Activated CD4-positive, alpha-beta T cell treated with anti-CD3 and anti-CD28 coated beads for 36 hours (primary cell): ENCODE measurements at regions not wholly inside any gene's neighbourhood (a gene's known extent, or its start where the extent isn't known, plus 50 kb on each side); places are given as distances from the start of the nearest gene placed in this dataset.

Source experiments
- ATAC-seq: fragments of 200-7000 bp; cut with Tn5 transposase; one replicate; pipeline ENCODE4 v1.10.0; 2021; ENCODE audit warnings: mild to moderate bottlenecking, moderate library complexity
- CTCF ChIA-PET: fragments of 350-600 bp; sonication (Branson Sonifier 250); formaldehyde crosslinking; loops from one replicate; lab custom pipeline; 2021; ENCODE audit warnings: antibody characterized with exemption; lab: Charles Lee
- POLR2A ChIA-PET: fragments of 350-600 bp; sonication (Branson Sonifier 250); formaldehyde crosslinking; loops from one replicate; lab custom pipeline; 2021; ENCODE audit warnings: antibody characterized with exemption, inconsistent platforms; lab: Charles Lee
- DNase-seq: peaks from one replicate; pipeline ENCODE4 v3.0.0-alpha.2; 2020
- H3K27ac Mint-ChIP-seq: one replicate; pipeline ENCODE4 v1.8.0; 2021; ENCODE audit warnings: mixed read lengths
- H3K27me3 Mint-ChIP-seq: one replicate; pipeline ENCODE4 v1.8.0; 2021; ENCODE audit warnings: mixed read lengths
- H3K36me3 Mint-ChIP-seq: one replicate; pipeline ENCODE4 v1.8.0; 2021; ENCODE audit warnings: low read depth, mixed read lengths
- H3K4me1 Mint-ChIP-seq: one replicate; pipeline ENCODE4 v1.8.0; 2021; ENCODE audit warnings: mixed read lengths
- H3K4me3 Mint-ChIP-seq: one replicate; pipeline ENCODE4 v1.8.0; 2021; ENCODE audit warnings: mild to moderate bottlenecking, moderate library complexity, mixed read lengths
- H3K9me3 Mint-ChIP-seq: one replicate; pipeline ENCODE4 v1.8.0; 2021; ENCODE audit warnings: low read depth, mixed read lengths
- intact Hi-C, 2 experiments: fragments of 100-400 bp; cut with DNase I in 1 of 2; cut with micrococcal nuclease in 1 of 2; formaldehyde crosslinking; loops; one replicate each; pipeline versions ENCODE4 v1.14.2 to v1.15.1; 2022 to 2024; cut with DNase I, micrococcal nuclease

DNA sequence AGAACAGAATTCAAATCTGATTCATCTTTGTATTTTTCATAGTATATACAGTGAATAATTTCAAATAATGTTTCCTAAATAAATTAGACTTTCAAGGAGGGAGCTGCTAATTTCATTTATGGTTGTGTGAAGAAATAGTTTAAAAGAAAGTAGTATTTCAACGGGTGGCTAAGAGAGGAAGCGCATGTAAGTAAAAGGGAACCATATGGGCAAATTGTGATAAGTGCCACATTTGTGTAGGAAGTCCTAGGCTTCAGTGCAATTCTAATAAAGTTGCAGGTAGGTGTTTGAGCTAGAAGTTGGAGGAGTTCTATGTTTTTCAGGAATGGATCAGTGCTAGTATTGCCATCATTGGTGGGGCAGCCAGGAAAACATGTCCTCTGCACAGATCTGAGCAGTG is 178.8 kb upstream of the PRDM1 start:
- Mint-ChIP-seq H3K27ac (no peak overlapping the region), H3K36me3 (no peaks in the 10 kb centered on the region), H3K4me3 (no peak overlapping the region), H3K4me1 (no peaks in the 10 kb centered on the region), H3K27me3 (no peaks in the 10 kb centered on the region), H3K9me3 (no peaks in the 10 kb centered on the region)
- ChIA-PET POLR2A (no interaction called here), CTCF (no interaction called here)
- intact Hi-C loops: no loop called here
- DNase-seq (no peak), ATAC-seq (no peak)

DNA sequence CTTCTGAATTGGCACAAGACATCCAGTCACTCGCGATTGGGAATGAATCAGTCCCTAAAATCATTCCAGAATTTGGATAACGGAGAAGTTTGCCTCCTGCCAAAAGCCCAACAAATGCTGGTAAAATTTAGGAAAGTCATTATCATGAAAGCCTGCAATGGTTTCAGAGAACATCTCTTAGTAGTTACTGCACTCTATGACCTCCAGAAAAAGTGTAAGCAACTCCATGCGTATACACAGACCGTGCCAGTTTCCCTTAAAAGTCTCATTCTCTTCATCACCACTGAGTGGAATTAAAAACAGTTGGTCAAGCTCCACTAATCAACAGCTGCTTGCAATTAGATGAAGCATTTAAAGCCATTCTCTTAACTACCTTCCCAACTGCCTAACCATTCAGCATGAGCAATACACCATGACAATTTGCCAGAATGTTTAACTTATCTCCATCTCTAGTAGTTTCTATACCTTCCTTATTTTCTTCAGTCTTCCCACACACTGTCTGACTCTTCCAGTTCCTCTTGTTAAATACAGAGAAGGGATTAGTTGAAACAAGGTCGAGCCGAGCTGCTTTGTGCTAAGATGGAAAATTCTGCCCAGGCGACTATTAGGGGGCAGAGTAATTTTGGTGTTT is 183.6 kb upstream of the PRDM1 start:
- ChIA-PET CTCF (no interaction called here), POLR2A (no interaction called here)
- Mint-ChIP-seq H3K27ac (no peak overlapping the region), H3K36me3 (peaks cover 2% of the 10 kb centered on the region), H3K4me1 (peaks cover 24% of the 10 kb centered on the region), H3K27me3 (peaks cover 4% of the 10 kb centered on the region), H3K9me3 (no peaks in the 10 kb centered on the region), H3K4me3 (no peak overlapping the region)
- intact Hi-C loops: loop anchor here in 1 of 2 experiments (5.0 kb wide), 1 partner anchor 195 kb away; no protein-coding TSS in a partner anchor
- DNase-seq (no peak), ATAC-seq (no peak)

DNA sequence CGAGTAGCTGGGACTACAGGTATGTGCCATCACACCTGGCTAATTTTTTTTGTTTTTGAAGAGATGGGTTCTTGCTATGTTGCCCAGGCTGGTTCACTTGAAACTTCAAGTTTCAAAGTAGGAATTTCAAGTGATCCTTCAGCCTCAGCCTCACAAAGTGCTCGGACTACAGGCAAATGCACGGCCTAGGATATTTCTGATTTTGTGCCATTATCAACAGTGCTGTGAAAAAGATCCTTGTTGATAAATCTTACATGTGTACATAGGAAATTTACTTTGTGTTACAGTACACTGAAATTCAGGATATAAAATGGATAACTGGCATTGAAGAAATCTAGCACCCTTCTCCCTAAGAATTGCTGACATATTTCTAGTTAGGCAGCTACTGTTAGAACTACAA is 184.6 kb upstream of the PRDM1 start:
- Mint-ChIP-seq H3K4me1 (peaks cover 24% of the 10 kb centered on the region), H3K4me3 (no peak overlapping the region), H3K36me3 (peaks cover 2% of the 10 kb centered on the region), H3K27me3 (peaks cover 4% of the 10 kb centered on the region), H3K27ac (peak overlapping the region; percentile 32), H3K9me3 (no peaks in the 10 kb centered on the region)
- intact Hi-C loops: loop anchor here in 1 of 2 experiments (2.0 to 5.0 kb wide), 2 partner anchors 196 to 255 kb away; no protein-coding TSS in a partner anchor
- no peak for ATAC-seq
- DNase-seq: no peak
- ChIA-PET CTCF (interaction anchor here (1.1 to 1.4 kb wide), 2 partner anchors 22 to 91 kb away, joined by 3 to 4 read pairs; no protein-coding TSS in a partner anchor), POLR2A (no interaction called here)

DNA sequence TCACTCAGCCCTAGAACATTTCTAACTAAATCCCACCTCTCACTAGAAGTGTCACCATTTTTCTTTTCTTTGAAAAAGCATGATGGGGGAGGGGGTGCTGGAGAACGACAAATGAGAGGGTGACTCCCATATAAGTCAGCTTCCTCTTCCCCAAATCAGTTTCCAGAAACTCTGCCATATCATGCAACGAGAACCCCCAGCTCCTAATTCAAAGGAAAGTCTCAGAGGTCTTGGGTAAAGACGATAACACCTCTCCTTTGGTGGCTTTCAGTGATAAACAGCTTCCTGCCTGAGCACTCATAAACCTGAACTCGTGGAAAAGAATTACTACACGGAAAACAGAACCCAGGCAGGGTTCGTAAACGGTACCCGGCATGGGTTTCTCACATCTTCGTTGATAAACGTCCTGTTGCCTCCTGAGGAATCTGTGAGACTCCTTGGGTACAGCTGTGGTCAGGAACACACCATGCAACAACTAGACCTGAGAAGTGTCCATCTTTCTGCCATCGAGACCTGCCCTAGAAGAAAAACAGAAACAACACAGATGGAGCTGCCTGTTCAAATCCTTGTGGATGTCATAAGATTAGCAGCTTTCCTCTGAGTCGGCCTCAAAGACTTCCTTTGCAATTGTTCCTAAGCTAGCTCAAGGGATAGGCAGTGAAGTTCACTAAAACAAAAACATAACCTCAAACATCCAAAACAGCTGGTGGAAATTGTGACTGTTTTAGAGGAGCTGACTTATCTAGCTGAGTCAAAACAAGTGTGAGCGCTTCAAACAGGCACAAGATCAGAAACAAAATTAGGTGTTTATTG is 185.8 kb upstream of the PRDM1 start:
- ChIA-PET CTCF (interaction anchor here (0.5 to 1.6 kb wide), 10 partner anchors 19 to 348 kb away, joined by 3 to 11 read pairs (median 3); no protein-coding TSS in a partner anchor), POLR2A (interaction anchor here (0.8 to 1.3 kb wide), 5 partner anchors 16 to 199 kb away, joined by 4 to 11 read pairs (median 7); no protein-coding TSS in a partner anchor)
- peak; percentile 67 for ATAC-seq
- Mint-ChIP-seq H3K4me3 (peak overlapping the region; percentile 51), H3K9me3 (no peaks in the 10 kb centered on the region), H3K27me3 (peaks cover 4% of the 10 kb centered on the region), H3K4me1 (peaks cover 24% of the 10 kb centered on the region), H3K27ac (peak overlapping the region; percentile 86), H3K36me3 (peaks cover 2% of the 10 kb centered on the region)
- DNase-seq: peak; percentile 36
- intact Hi-C loops: loop anchor here (1.0 to 5.0 kb wide), 7 partner anchors 20 to 264 kb away; no protein-coding TSS in a partner anchor

DNA sequence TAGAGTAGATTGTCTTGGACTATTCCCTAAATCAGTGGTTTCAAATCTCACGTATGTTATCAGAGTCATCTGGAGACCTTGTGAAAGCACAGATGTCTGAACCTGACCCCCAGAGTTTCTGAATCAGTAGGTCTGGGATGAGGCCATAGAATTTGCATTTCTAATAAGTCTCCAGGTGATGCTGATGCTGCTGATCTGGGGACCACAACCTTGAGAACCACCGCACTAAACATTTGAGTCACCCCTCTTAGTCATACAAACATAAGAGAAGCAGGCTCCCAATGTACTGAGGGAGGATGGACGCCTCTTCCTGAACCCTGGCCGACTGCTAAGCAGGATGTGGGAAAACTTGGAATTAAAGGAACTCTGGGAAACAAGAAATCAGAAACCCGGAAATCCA is 187.8 kb upstream of the PRDM1 start:
- H3K9me3 Mint-ChIP-seq: no peaks in the 10 kb centered on the region
- peak; percentile 43 for DNase-seq
- H3K27me3 Mint-ChIP-seq: peaks cover 4% of the 10 kb centered on the region
- ChIA-PET POLR2A (no interaction called here), CTCF (no interaction called here)
- H3K4me1 Mint-ChIP-seq: peaks cover 24% of the 10 kb centered on the region
- no peak overlapping the region for H3K4me3 Mint-ChIP-seq
- peak; percentile 62 for ATAC-seq
- H3K36me3 Mint-ChIP-seq: peaks cover 2% of the 10 kb centered on the region
- intact Hi-C loops: loop anchor here (2.0 to 5.0 kb wide), 2 partner anchors 17 to 251 kb away; no protein-coding TSS in a partner anchor
- no peak overlapping the region for H3K27ac Mint-ChIP-seq

DNA sequence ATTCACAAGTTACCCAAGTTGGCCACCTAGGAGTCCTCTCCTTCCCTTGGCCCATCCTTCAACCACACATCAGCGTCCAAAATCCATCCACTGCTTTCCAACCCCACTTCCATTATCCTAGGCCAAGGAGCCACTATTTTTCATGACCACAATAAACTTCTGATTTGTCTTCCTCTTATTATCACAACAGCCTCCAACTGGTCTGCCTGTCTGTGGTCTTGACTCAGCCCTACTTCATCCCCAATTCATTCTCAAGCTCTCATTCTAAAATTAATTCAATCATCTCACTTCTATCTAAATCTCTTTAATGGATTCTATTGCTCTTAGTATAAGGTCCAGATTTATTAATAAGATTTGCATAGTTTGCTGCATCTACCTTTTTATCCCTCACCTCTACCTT is 189.0 kb upstream of the PRDM1 start:
- intact Hi-C loops: loop anchor here in 1 of 2 experiments (5.0 kb wide), 1 partner anchor 250 kb away; no protein-coding TSS in a partner anchor
- no peak for ATAC-seq
- POLR2A ChIA-PET: no interaction called here

DNA sequence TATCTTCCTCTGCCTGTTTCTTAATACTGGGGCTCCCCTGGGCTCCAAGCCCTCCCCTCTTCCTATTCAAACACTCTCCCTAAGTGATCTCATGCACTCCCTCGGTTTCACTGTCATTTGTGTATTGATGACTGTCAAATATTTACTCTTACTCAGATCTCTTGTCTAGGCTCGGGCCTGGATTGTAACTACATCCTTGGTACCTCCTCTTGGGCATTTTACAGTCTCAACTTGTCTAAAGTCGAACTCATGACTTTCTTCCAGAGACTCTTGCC is 189.4 kb upstream of the PRDM1 start:
- Mint-ChIP-seq H3K4me1 (peaks cover 29% of the 10 kb centered on the region), H3K27me3 (peaks cover 6% of the 10 kb centered on the region), H3K4me3 (no peak overlapping the region), H3K36me3 (peaks cover 2% of the 10 kb centered on the region), H3K27ac (no peak overlapping the region), H3K9me3 (no peaks in the 10 kb centered on the region)
- DNase-seq (no peak), ATAC-seq (no peak)
- ChIA-PET POLR2A (no interaction called here), CTCF (no interaction called here)
- intact Hi-C loops: loop anchor here in 1 of 2 experiments (5.0 kb wide), 1 partner anchor 249 kb away; no protein-coding TSS in a partner anchor

More for the DNA sequence above, 189.0 kb upstream of the PRDM1 start:
- Mint-ChIP-seq H3K27me3 (peaks cover 6% of the 10 kb centered on the region), H3K9me3 (no peaks in the 10 kb centered on the region), H3K36me3 (peaks cover 2% of the 10 kb centered on the region), H3K4me1 (peaks cover 29% of the 10 kb centered on the region), H3K27ac (no peak overlapping the region), H3K4me3 (no peak overlapping the region)
- no peak for DNase-seq
- CTCF ChIA-PET: no interaction called here

DNA sequence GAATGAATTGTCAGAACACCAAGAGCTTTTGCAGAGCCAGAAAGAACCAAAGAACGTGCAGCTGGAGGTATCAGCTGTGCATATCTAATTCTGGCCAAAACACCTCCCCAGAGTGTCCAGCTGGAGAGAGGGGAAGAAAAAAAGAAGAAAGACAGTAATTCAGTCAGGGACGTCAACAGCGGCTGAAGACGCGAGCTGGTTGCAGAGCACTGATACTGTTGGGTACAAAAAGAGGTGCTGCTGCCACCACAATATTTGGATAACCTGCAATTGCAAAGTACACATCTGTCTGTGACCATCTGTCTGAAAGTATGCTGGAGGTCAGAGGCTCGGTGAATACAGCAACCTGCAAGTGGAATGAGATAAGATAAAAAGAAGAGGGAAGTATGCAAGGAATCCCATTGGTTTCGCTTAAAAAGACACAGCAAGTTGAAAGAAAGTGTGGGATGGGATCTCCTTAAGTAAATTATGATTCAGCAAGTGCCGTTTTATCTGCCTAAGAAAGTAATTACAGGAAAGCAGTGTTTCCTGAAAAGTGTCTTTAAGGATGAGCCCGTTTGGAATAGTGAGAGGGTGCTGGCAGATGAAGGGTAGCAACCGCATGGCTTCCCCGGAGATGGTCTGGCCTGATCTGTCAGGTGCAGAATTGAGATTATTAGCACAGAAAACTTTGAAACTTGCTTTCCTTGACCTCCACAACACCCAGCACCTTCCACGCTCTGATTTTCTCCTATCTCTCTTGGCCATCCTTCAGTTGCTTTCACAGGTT is 189.9 kb upstream of the PRDM1 start:
- Mint-ChIP-seq H3K27me3 (peaks cover 6% of the 10 kb centered on the region), H3K9me3 (no peaks in the 10 kb centered on the region), H3K27ac (no peak overlapping the region), H3K4me3 (no peak overlapping the region), H3K36me3 (peaks cover 2% of the 10 kb centered on the region), H3K4me1 (peaks cover 27% of the 10 kb centered on the region)
- DNase-seq (no peak), ATAC-seq (no peak)
- intact Hi-C loops: loop anchor here in 1 of 2 experiments (5.0 kb wide), 1 partner anchor 249 kb away; no protein-coding TSS in a partner anchor
- POLR2A ChIA-PET: no interaction called here
- CTCF ChIA-PET: interaction anchor here (0.7 kb wide), 1 partner anchor 304 kb away, joined by 3 read pairs; no protein-coding TSS in a partner anchor

DNA sequence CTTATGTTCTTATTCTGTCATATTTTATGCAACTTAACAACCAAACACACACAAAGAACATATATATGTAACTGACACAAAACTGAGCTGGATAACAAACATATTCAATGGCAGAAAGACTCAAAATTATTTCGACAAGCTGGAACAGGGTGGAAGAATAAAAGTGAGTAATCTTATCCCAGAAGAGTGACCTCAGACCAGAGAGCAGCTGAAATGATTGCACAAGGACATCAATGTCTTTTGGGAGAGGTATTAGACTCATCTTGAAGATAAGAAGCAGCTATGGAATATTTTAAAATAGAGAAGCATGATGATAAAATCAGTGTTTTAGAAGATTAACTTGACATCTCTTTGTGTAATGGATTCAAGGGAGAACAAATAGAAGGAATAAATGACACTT is 191.6 kb upstream of the PRDM1 start:
- CTCF ChIA-PET: interaction anchor here (1.1 to 1.2 kb wide), 2 partner anchors 98 to 329 kb away, joined by 3 to 4 read pairs; no protein-coding TSS in a partner anchor

DNA sequence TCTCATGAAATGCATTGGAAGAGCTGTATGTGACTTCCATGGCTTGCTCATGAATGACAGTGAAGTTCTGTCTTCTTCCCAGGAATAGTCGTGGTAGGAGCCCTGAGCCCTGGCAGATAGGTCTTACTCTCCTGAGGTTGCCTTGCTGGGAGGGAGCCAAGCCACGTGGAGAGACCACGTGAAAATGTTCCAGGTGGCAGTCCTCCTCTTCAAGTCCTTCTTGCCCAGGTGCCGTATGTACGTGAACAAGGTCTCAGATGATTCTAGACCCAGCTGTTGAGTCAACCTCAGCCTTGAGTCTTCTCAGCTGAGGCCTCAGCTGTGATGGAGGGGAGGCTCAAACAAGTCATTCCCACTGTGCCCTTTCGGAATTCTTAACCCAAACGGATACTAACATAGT is 192.4 kb upstream of the PRDM1 start:
- Mint-ChIP-seq H3K27ac (no peak overlapping the region), H3K4me3 (no peak overlapping the region), H3K9me3 (no peaks in the 10 kb centered on the region), H3K4me1 (peaks cover 11% of the 10 kb centered on the region), H3K27me3 (peaks cover 2% of the 10 kb centered on the region), H3K36me3 (no peaks in the 10 kb centered on the region)
- no peak for DNase-seq
- CTCF ChIA-PET: interaction anchor here (1.2 to 1.9 kb wide), 2 partner anchors 14 to 329 kb away, joined by 4 to 7 read pairs; no protein-coding TSS in a partner anchor
- intact Hi-C loops: no loop called here
- ATAC-seq: no peak
- POLR2A ChIA-PET: no interaction called here

More for the DNA sequence above, 191.6 kb upstream of the PRDM1 start:
- intact Hi-C loops: no loop called here
- POLR2A ChIA-PET: no interaction called here
- H3K27ac Mint-ChIP-seq: no peak overlapping the region
- H3K36me3 Mint-ChIP-seq: peaks cover 2% of the 10 kb centered on the region
- H3K27me3 Mint-ChIP-seq: peaks cover 4% of the 10 kb centered on the region
- H3K4me1 Mint-ChIP-seq: peaks cover 16% of the 10 kb centered on the region
- no peaks in the 10 kb centered on the region for H3K9me3 Mint-ChIP-seq
- ATAC-seq: no peak
- no peak for DNase-seq
- no peak overlapping the region for H3K4me3 Mint-ChIP-seq
